ENCODE measurements at regions not wholly inside any gene's neighbourhood (a gene's known extent, or its start where the extent isn't known, plus 50 kb on each side); places are given as distances from the start of the nearest gene placed in this dataset.

DNA sequence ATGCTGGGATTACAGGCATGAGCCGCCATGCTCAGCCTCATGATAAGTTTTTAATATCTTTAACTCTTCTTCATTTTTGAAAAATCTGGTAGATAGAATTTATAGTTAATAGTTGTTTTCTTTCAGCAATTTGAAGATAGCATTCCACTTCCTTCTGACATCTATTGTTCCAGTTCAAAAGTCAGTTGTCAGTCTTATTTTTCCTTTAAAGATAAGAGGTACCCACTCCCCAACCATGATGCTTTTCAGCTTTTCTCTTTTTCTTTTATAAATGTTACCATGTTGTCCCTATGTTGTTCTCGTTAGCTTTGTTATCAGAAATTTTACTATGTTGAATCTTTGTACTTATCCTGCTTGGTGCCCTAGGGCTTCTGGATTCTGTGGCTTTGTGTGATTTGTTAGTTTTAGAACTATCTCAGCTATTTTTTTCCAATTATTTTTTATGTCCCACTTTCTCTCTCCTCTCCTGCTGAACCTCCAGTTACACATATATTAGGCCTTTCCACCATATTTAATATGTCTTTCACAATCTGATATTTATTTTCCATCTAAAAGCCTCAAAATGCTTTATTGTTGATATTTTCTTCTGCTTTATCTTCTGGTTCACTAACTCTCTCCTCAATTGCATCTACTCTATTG is 181.6 kb upstream of the FOXN3 start:
- TF ChIP-seq, protein P1, sequence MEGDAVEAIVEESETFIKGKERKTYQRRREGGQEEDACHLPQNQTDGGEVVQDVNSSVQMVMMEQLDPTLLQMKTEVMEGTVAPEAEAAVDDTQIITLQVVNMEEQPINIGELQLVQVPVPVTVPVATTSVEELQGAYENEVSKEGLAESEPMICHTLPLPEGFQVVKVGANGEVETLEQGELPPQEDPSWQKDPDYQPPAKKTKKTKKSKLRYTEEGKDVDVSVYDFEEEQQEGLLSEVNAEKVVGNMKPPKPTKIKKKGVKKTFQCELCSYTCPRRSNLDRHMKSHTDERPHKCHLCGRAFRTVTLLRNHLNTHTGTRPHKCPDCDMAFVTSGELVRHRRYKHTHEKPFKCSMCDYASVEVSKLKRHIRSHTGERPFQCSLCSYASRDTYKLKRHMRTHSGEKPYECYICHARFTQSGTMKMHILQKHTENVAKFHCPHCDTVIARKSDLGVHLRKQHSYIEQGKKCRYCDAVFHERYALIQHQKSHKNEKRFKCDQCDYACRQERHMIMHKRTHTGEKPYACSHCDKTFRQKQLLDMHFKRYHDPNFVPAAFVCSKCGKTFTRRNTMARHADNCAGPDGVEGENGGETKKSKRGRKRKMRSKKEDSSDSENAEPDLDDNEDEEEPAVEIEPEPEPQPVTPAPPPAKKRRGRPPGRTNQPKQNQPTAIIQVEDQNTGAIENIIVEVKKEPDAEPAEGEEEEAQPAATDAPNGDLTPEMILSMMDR (IDR thresholded peaks at IDR 0.05; ENCODE audit: low read depth, low read length, poor library complexity, severe bottlenecking), result no peak
- no peak for TF ChIP-seq EZH2phosphoT487 (IDR thresholded peaks at IDR 0.05; ENCODE audit: borderline replicate concordance, low read length)

All from DOHH2 (cell line).